Iris pigment epithelial cell (primary cell): ENCODE measurements at regions not wholly inside any gene's neighbourhood (a gene's known extent, or its start where the extent isn't known, plus 50 kb on each side); places are given as distances from the start of the nearest gene placed in this dataset.
A peak's percentile ranks its signal among the peaks of the same experiment; 100 is the strongest.
"Not testable (repeated sequence)": the region's sequence is repeated elsewhere in the genome, so short reads cannot be mapped to it uniquely, and the experiment has no call there.

Experiments used
- DNase-seq: peaks from one replicate; pipeline ENCODE4 v3.0.0-alpha.2; 2011; ENCODE audit warnings: low read depth

DNA sequence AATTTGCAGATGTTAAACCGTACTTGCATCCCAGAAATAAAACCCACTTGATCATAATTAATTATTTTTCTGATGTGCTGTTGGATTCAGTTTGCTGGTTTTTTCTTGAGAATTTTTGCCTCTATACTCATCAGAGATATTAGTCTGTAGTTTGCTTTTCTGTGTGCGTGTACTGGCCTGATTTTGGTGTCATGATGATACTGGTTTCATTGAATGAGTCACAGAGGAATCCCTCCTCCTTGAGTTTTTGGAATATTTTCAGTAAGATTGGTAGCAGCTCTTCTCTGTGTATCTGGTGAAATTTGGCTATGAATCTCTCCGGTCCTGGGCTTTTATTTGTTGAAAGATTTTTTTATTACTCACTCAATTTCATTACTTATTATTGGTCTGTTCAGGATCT, 100.4 kb upstream of the PMCH start:
- no peak for DNase-seq

DNA sequence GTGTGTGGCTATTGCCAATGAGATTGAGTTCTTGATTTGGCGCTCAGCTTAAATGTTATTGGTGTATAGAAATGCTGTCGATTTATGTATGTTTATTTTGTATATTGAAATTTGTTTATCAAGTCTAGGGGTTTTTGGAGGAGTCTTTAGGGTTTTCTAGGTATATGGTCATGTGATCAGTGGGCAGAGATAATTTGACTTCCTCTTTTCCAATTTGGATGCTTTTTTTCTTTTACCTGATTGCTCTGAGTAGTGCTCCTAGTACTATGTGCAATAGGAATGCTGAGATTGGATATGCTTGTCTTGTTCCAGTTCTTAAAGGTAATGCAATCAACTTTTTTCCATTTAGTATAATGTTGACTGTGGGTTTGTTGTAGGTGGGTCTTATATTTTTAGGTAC, 99.8 kb upstream of the PMCH start:
- no peak for DNase-seq

GRCh38 chr12:102294568-102294967, 96.9 kb upstream of the PMCH start:
- DNase-seq, result no peak

GRCh38 chr12:102291498-102292440, 94.1 kb upstream of the PMCH start:
- not testable (repeated sequence) for DNase-seq

DNA sequence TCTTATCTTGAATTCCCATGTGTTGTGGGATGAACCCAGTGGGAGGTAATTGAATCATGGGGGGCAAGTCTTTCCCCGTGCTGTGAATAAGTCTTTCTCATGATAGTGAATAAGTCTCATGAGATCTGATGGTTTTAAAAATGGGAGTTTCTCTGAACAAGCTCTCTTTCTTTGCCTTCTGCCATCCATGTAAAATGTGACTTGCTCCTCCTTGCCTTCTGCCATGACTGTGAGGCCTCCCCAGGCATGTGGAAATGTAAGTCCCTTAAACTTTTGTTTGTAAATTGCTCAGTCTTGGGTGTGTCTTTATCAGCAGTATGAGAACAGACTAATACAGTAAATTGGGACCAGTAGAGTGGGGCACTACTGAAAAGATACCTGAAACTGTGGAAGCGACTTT, 92.1 kb upstream of the PMCH start:
- DNase-seq, result not testable (repeated sequence)

- no peak for DNase-seq
Measured at GRCh38 chr12:102281231-102281630, 83.6 kb upstream of the PMCH start.

- not testable (repeated sequence) for DNase-seq
Measured at GRCh38 chr12:102255687-102256086, 58.1 kb upstream of the PMCH start.

DNA sequence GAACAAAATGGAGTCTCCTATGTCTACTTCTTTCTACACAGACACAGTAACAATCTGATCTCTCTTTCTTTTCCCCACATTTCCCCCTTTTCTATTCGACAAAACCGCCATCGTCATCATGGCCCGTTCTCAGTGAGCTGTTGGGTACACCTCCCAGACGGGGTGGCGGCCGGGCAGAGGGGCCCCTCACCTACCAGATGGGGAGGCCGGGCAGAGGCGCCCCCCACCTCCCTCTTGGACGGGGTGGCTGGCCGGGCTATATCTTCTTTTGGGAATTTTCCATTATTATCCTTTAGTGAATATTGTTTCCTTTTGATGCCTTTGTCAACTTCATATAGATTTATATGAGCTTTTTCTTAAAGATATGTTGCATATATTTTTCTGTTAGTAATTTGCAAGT, 53.4 kb upstream of the PMCH start:
- DNase-seq, result not testable (repeated sequence)

- DNase-seq, result peak; percentile 4
Measured at GRCh38 chr12:102249079-102249841, 51.6 kb upstream of the PMCH start.
